Lower leg skin (tissue), 4 donors: ENCODE measurements at regions not wholly inside any gene's neighbourhood (a gene's known extent, or its start where the extent isn't known, plus 50 kb on each side); places are given as distances from the start of the nearest gene placed in this dataset.

Source experiments
- DNase-seq, 2 donors: peaks; one replicate each; pipeline ENCODE4 v3.0.0-alpha.2; 2019; ENCODE audit warnings: low spot score in 2 of 2
- H3K4me3 ChIP-seq: fragments of 200-600 bp; sonication (generic); 2 replicates; pipeline ENCODE4 v1.5.1; 2017; ENCODE audit warnings: mild to moderate bottlenecking, low read depth; ENCODE audit not compliant: poor library complexity, severe bottlenecking
- CTCF ChIP-seq, 3 donors: fragments of 450-650 bp; IDR thresholded peaks; one replicate each; pipeline ENCODE4 v1.5.1; 2016; ENCODE audit warnings: antibody characterized with exemption in 3 of 3, mild to moderate bottlenecking in 3 of 3, moderate library complexity in 2 of 3
- POLR2A ChIP-seq, 2 donors: fragments of 450-650 bp; IDR thresholded peaks; one replicate each; pipeline ENCODE4 v1.6.1; 2016 to 2017; ENCODE audit warnings: antibody characterized with exemption in 2 of 2, mild to moderate bottlenecking in 1 of 2, moderate library complexity in 1 of 2
- WGBS, 2 donors: methylation state at CpG; one replicate each; pipeline ENCODE4 v1.1.5; 2018; 5-methylcytosine and 5-hydroxymethylcytosine counted together
- intact Hi-C: fragments of 100-400 bp; cut with DNase I; formaldehyde crosslinking; loops from one replicate; pipeline ENCODE4 v1.15.0; 2023; ENCODE audit warnings: low total_unique reads

GRCh38 chr3:146800484-146800883 lies 195.3 kb upstream of the PLSCR5 start:
- no peak for TF ChIP-seq POLR2A (IDR thresholded peaks at IDR 0.05)
- TF ChIP-seq CTCF (IDR thresholded peaks at IDR 0.05) = no peak
- 76 to 79% methylated on average over 2 of the region's 2 CpGs for WGBS, 2 donors
- H3K4me3 ChIP-seq = no peak overlapping the region
- intact Hi-C loops = no loop called here
- DNase-seq = no peak

GRCh38 chr3:146796078-146796477 lies 190.9 kb upstream of the PLSCR5 start:
- DNase-seq = no peak
- 68% methylated on average over 2 of the region's 2 CpGs for WGBS, 2 donors
- H3K4me3 ChIP-seq = no peak overlapping the region
- intact Hi-C loops = no loop called here
- TF ChIP-seq POLR2A (IDR thresholded peaks at IDR 0.05) (no peak), CTCF (IDR thresholded peaks at IDR 0.05) (no peak)

DNA sequence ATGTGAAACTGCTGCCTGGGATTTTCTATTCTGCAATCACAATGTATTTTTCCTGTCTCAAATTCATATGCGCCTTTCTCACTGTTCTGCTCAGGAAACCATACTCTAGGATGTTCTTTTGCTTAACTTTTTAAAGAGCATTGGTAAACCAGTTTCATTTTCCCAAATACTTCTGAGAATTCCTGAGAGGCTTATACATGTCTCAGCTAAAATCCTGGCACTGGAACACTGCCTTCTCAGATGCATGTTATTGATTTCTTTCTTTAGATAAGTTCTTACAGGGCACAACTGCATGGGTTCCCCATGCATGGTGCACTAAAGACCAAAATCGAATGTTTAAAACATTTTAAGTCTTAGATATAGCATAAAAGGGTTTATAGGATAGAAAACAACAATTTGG lies 178.3 kb upstream of the PLSCR5 start:
- no peak overlapping the region for H3K4me3 ChIP-seq
- intact Hi-C loops = no loop called here
- no peak for DNase-seq
- TF ChIP-seq POLR2A (IDR thresholded peaks at IDR 0.05) (no peak), CTCF (IDR thresholded peaks at IDR 0.05) (no peak)
- 45 to 54% methylated on average over 2 of the region's 2 CpGs for WGBS, 2 donors

GRCh38 chr3:146781606-146782005 lies 176.5 kb upstream of the PLSCR5 start:
- intact Hi-C loops = no loop called here
- 36 to 37% methylated on average over 2 of the region's 2 CpGs for WGBS, 2 donors
- H3K4me3 ChIP-seq = no peak overlapping the region
- no peak for TF ChIP-seq POLR2A (IDR thresholded peaks at IDR 0.05)
- no peak for TF ChIP-seq CTCF (IDR thresholded peaks at IDR 0.05)
- no peak for DNase-seq

GRCh38 chr3:146781059-146781458 lies 175.9 kb upstream of the PLSCR5 start:
- WGBS, 2 donors = 73 to 74% methylated on average over 3 of the region's 3 CpGs
- H3K4me3 ChIP-seq = no peak overlapping the region
- intact Hi-C loops = no loop called here
- no peak for DNase-seq
- TF ChIP-seq CTCF (IDR thresholded peaks at IDR 0.05) (no peak), POLR2A (IDR thresholded peaks at IDR 0.05) (no peak)

- intact Hi-C loops = no loop called here
- H3K4me3 ChIP-seq = no peak overlapping the region
- no peak for TF ChIP-seq POLR2A (IDR thresholded peaks at IDR 0.05)
- TF ChIP-seq CTCF (IDR thresholded peaks at IDR 0.05) = no peak
- DNase-seq = no peak
- 87 to 89% methylated on average over 2 of the region's 2 CpGs for WGBS, 2 donors
These were observed 175.1 kb upstream of the PLSCR5 start for GRCh38 chr3:146780251-146780650.
